ENCODE measurements at regions not wholly inside any gene's neighbourhood (a gene's known extent, or its start where the extent isn't known, plus 50 kb on each side); places are given as distances from the start of the nearest gene placed in this dataset.

DNA sequence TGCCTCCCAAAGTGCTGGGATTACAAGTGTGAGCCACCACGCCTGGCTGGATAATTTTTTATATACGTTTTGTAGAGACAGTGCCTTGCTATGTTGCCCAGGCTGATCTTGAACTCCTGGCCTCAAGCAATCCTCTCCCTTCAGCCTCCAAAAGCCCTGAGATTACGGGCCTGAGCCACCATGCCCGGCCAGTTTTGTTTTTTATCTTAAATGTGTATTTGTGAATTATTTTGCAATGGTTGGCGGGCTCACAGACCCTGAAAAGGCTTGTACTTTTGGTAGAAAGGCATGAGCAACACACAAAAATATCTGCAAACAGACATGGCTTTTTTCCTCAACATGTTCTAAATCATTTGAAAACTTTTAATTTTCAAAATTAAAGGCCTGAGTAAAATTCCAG is 73.4 kb upstream of the TMEM18 start:
- no peak overlapping the region for H2BK12ac ChIP-seq (ENCODE audit: insufficient read length, low read depth, low read length)

More for the DNA sequence above, 73.4 kb upstream of the TMEM18 start:
- H4K5ac ChIP-seq (ENCODE audit: insufficient read length, low read depth, low read length): no peak overlapping the region
- no peak overlapping the region for H4K91ac ChIP-seq (ENCODE audit: insufficient read length, low read depth, low read length)
- H3K4me2 ChIP-seq (ENCODE audit: insufficient read depth, insufficient read length, low read length): no peak overlapping the region
- H2BK5ac ChIP-seq (ENCODE audit: insufficient read length, low read length): no peak overlapping the region
- H3K56ac ChIP-seq (ENCODE audit: insufficient read length, low read depth, low read length): no peak overlapping the region
- peaks cover 1% of the 10 kb centered on the region; the same call in 1 of the 2 replicates for H3K27me3 Mint-ChIP-seq (ENCODE audit: low read depth)
- H2BK20ac ChIP-seq (ENCODE audit: low read depth, low read length, poor library complexity, severe bottlenecking): no peak overlapping the region
- no peak overlapping the region for H2AK5ac ChIP-seq (ENCODE audit: insufficient read length, low read length)
- peaks cover 5% of the 10 kb centered on the region in 2 experiments; a peak in 4 of 5 replicates for H3K9me3 Mint-ChIP-seq
- H2AFZ ChIP-seq (ENCODE audit: low read length): no peak overlapping the region
- no peaks in the 10 kb centered on the region for H3K4me1 Mint-ChIP-seq
- no peak overlapping the region for H3K4ac ChIP-seq (ENCODE audit: low read depth, low read length)
- H2BK120ac ChIP-seq (ENCODE audit: low read depth, low read length, poor library complexity, severe bottlenecking): no peak overlapping the region
- H3K79me1 ChIP-seq (ENCODE audit: insufficient read depth, low read depth, low read length, poor library complexity, severe bottlenecking): no peaks in the 10 kb centered on the region
- H4K20me1 ChIP-seq (ENCODE audit: control insufficient read depth, insufficient read depth, insufficient read length): no peaks in the 10 kb centered on the region
- no peak overlapping the region for H3K18ac ChIP-seq (ENCODE audit: insufficient read length, low read depth, low read length)
- no peaks in the 10 kb centered on the region for H3K4me1 ChIP-seq (ENCODE audit: insufficient read depth, low read length)
- H3K36me3 Mint-ChIP-seq (ENCODE audit: insufficient read depth in 1 of 3, low read depth in 3 of 3): peaks cover 9 to 14% (median 10%) of the 10 kb centered on the region in 3 experiments
- no peaks in the 10 kb centered on the region for H3K9me3 ChIP-seq (ENCODE audit: control insufficient read depth, low read depth, low read length)
- no peak overlapping the region for H4K8ac ChIP-seq (replicated peaks; ENCODE audit: insufficient read length, low read depth, low read length)
- no CpG with 5 or more reads among the region's 5 CpGs for WGBS (ENCODE audit: extremely low coverage, insufficient read length, low lambda C conversion rate)
- H3K79me2 ChIP-seq (ENCODE audit: insufficient read depth, low read length): no peaks in the 10 kb centered on the region
- DNase-seq: no peak
- H3K27ac ChIP-seq (ENCODE audit: insufficient read length, low read depth, low read length): no peak overlapping the region
- no peak overlapping the region for H3K23ac ChIP-seq (ENCODE audit: insufficient read length, low read depth, low read length)
- H3K14ac ChIP-seq (ENCODE audit: insufficient read depth, low read length): no peak overlapping the region
- no peak overlapping the region for H2BK15ac ChIP-seq (ENCODE audit: low read depth, low read length)
- H3T11ph ChIP-seq (ENCODE audit: low read length): no peak overlapping the region
- no peaks in the 10 kb centered on the region for H3K27me3 ChIP-seq (ENCODE audit: insufficient read depth, low read length)
- no peak overlapping the region for H3K9ac ChIP-seq (ENCODE audit: extremely low read depth, insufficient read length, low read length)
- H3K23me2 ChIP-seq (ENCODE audit: insufficient read length, low read depth, low read length, poor library complexity, severe bottlenecking): no peaks in the 10 kb centered on the region
- TF ChIP-seq, protein P1, sequence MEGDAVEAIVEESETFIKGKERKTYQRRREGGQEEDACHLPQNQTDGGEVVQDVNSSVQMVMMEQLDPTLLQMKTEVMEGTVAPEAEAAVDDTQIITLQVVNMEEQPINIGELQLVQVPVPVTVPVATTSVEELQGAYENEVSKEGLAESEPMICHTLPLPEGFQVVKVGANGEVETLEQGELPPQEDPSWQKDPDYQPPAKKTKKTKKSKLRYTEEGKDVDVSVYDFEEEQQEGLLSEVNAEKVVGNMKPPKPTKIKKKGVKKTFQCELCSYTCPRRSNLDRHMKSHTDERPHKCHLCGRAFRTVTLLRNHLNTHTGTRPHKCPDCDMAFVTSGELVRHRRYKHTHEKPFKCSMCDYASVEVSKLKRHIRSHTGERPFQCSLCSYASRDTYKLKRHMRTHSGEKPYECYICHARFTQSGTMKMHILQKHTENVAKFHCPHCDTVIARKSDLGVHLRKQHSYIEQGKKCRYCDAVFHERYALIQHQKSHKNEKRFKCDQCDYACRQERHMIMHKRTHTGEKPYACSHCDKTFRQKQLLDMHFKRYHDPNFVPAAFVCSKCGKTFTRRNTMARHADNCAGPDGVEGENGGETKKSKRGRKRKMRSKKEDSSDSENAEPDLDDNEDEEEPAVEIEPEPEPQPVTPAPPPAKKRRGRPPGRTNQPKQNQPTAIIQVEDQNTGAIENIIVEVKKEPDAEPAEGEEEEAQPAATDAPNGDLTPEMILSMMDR (conservative IDR thresholded peaks at IDR 0.05): no peak
- H3K27ac Mint-ChIP-seq: no peak overlapping the region
- H3K4me3 Mint-ChIP-seq: no peak overlapping the region

Measured in H9 (cell line).